Coronary artery (tissue), 2 donors: ENCODE measurements at regions not wholly inside any gene's neighbourhood (a gene's known extent, or its start where the extent isn't known, plus 50 kb on each side); places are given as distances from the start of the nearest gene placed in this dataset.

Source experiments
- DNase-seq: peaks from one replicate; pipeline ENCODE4 v3.0.0-alpha.2; 2017; ENCODE audit warnings: low spot score
- H3K27ac ChIP-seq, 2 donors: fragments of 200-600 bp; sonication (generic); one replicate each; pipeline ENCODE4 v1.5.1; 2016 to 2019
- H3K4me3 ChIP-seq: fragments of 200-600 bp; sonication (generic); 2 replicates; pipeline ENCODE4 v1.5.1; 2016; ENCODE audit warnings: mild to moderate bottlenecking, moderate library complexity
- CTCF ChIP-seq: fragments of 200-600 bp; sonication (generic); IDR thresholded peaks from one replicate; pipeline ENCODE4 v1.5.1; 2019; ENCODE audit warnings: antibody characterized with exemption

DNA sequence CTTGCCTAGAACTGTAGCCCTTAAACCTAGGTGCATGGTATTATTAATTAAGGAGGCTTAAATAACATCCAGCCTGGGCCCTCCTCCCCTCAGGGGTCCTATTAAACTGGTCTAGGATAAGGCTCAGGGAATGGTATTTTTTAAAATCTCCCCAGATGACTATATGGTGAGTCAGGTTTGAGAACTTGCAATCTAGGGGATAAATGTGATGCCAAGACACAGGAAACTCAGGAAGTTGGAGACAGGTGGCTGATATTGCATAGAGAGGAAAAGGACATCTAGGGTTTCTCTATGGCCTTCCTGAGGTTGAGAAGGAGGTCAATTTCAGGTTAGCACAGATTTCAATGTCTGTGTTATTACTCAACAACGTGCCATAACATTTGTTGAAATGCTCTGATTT lies 581.0 kb downstream of the TLE1 start:
- DNase-seq = no peak
- H3K27ac ChIP-seq = no peak overlapping the region

GRCh38 chr9:81103597-81104471 lies 585.5 kb downstream of the TLE1 start:
- no peak overlapping the region for H3K27ac ChIP-seq
- no peak for TF ChIP-seq CTCF
- DNase-seq = no peak
- H3K4me3 ChIP-seq = no peak overlapping the region

More for the DNA sequence above, 581.0 kb downstream of the TLE1 start:
- no peak overlapping the region for H3K4me3 ChIP-seq
- no peak for TF ChIP-seq CTCF

GRCh38 chr9:81097131-81097847 lies 592.1 kb downstream of the TLE1 start:
- no peak overlapping the region for H3K4me3 ChIP-seq
- DNase-seq = no peak
- no peak overlapping the region for H3K27ac ChIP-seq
- no peak for TF ChIP-seq CTCF

- H3K4me3 ChIP-seq = no peak overlapping the region
- no peak overlapping the region for H3K27ac ChIP-seq
- TF ChIP-seq CTCF = no peak
- no peak for DNase-seq
Observed at GRCh38 chr9:81096625-81097024, 592.7 kb downstream of the TLE1 start.

DNA sequence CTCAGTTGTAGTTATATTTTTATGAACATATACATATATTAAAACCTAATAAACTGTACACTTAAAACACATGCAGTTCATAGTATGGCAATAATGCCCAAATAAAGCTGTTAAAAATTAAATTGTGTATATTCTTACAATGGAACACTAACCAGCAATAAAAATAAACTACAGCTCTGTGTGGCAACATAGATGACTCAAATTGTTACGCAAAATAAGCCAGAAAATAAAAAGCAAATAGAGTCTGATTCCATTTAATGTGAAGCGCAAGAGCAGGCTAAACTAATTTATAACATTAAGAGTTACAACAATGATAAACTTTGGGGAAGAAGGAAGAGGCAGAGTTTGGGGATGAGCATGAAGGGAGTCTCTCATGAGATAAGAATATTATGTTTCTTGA lies 597.3 kb downstream of the TLE1 start:
- Histone ChIP-seq H3K4me3 (no peak overlapping the region), H3K27ac (no peak overlapping the region)
- no peak for DNase-seq
- no peak for TF ChIP-seq CTCF

DNA sequence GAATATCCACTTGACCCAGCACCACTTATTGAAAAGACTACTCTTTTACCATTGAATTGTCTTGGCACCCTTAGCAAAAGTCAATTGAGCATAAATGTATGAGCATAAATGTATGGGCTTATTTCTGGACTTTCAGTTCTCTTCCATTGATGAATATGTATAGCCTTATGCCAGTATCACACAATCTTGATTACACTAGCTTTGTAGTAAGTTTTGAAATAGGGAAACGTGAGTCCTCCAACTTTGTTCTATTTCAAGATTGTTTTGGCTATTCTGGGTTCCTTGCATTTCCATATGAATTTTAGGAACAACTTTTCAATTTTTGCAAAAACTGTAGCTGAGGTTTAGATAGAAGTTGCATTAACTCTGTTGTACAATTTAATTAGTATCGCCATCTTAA lies 601.0 kb downstream of the TLE1 start:
- no peak for DNase-seq
- Histone ChIP-seq H3K27ac (no peak overlapping the region), H3K4me3 (no peak overlapping the region)
- no peak for TF ChIP-seq CTCF
